GM18498 (cell line): ENCODE measurements at regions not wholly inside any gene's neighbourhood (a gene's known extent, or its start where the extent isn't known, plus 50 kb on each side); places are given as distances from the start of the nearest gene placed in this dataset.

ENCODE experiments used
- ATAC-seq: cut with Tn5 transposase; IDR thresholded peaks from one replicate; pipeline ENCODE4 v1.9.1; 2021; ENCODE audit warnings: mild to moderate bottlenecking, moderate library complexity; ENCODE audit not compliant: unreplicated experiment

DNA sequence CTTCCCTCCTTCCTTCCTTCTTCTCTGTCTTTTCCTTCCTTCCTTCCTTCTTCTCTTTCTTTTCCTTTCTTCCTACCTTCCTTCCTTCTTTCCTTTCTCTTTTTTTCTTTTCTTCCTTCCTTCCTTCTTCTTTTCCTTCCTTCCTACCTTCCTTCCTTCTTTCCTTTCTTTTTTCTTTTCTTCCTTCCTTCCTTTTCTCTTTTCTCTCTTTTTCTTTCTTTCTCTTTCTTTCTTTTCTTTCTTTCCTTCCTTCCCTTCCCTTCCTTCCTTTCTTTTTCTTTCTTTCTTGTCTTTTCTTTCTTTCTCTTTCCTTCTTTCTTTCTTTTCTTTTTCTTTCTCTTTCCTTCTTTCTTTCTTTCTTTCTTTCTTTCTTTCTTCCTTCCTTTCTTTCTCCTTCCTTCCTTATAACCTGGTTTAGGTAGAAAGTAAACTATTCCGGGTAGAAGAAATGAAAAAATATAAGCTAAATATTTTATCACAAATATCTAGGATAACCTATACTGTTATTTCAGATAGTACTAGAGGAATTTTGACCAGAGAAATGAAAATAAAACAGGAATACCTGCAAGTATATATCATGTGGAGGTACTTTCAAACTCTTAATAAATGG is 1741.8 kb upstream of the CDH9 start:
- ATAC-seq: no peak

GRCh38 chr5:28779161-28779754 is 1740.9 kb upstream of the CDH9 start:
- no peak for ATAC-seq

- ATAC-seq: no peak
Measured at GRCh38 chr5:28770307-28770706, 1731.9 kb upstream of the CDH9 start.

DNA sequence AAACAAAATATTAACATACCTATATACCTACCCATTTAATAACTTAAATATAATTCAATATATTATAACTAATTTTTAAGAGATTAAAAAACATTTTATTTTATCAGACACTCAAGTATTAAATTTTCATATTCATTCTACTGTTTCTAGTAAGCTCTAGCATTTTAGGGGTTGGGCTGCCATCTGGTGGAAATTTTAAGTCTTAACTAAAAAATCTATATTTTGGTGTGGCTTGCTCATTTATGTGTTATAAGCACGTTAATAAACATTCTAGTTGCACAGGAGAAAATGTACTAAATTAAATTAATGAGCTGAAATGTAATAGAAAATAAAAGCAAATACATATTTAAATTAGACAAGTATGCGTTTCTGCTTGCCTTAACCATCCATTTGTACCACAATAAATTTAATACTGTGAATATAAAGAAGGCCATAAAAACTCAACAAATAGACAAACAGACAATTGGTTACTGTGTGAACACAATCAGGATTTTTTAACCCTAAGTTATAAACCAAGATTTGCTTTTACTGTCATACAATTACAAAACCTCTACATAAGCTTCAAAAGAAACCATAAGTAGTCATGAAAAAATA is 1728.3 kb upstream of the CDH9 start:
- ATAC-seq: no peak

DNA sequence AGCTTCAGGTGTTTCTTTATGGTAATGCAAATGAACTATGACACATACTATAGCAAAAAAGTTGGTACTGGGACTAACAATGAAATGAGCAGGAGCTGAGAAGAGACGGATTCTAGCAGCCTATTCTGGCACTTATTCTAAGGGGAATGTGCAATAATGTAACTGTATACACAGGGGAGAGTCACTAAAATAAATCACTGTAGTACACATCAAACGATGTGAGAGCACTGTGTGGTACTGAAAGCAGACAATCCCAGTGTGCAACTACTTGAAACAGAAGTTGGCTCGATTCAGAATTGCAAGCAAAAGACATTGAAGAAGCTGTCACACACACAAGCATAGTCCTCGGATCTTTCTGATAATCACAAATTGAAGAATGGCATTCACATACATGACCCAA is 1713.0 kb upstream of the CDH9 start:
- ATAC-seq: no peak

DNA sequence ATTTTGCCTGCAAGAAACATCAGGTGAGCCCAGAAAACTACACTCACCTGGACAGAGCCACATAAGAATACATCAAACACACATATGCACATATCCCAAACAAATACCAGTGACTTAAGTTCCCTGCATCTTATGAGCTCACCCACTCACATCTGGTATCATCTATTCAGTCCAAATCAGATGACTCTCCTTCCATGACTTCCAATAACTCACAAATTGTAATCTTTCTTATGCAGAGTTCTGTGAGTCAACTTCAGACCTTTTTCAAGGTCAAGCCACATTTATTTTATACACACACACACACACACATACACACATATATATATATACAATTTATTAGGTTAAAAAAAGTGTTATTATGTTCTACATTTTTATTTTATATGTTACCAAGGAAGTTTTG is 1711.9 kb upstream of the CDH9 start:
- no peak for ATAC-seq

GRCh38 chr5:28748446-28748845 is 1710.1 kb upstream of the CDH9 start:
- no peak for ATAC-seq

DNA sequence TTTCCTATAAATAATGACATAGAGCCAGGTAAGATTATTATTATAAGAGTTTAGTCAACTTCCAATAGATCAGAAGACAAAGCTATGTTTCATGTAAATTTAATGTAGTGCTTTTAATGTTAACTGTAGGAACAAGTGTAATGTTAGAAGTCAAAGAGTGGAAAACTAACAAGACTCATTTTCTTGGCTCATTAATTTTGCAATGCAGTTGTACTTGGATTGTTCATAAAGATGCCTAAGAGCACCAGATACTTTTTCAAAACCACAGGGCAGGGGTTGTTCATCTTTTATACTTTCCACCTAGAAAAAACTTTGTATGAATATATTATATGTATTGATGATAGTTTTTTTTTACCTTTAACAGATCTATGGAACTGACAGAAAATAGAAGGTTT is 1705.3 kb upstream of the CDH9 start:
- no peak for ATAC-seq

- ATAC-seq: no peak
Measured at GRCh38 chr5:28743025-28743715, 1704.8 kb upstream of the CDH9 start.

DNA sequence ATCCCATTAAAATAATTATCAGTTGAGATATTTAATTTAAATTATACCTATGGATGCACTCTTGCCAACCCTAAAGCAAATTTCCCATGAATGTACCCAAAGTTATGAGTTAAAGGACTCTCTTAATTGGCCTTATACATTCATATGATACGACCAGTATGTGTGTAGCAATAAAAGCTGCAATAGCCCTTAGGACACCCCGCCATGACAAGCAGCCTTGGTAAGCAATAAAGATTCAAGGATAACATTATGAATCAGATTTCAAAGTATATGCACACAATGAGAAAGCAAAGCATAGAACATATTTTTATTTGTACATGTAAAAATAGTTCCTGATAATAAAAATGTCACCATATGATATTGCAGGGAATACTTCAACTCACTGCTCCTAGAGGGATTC is 1699.3 kb upstream of the CDH9 start:
- ATAC-seq: no peak

- no peak for ATAC-seq
Measured at GRCh38 chr5:28737222-28737621, 1698.8 kb upstream of the CDH9 start.

DNA sequence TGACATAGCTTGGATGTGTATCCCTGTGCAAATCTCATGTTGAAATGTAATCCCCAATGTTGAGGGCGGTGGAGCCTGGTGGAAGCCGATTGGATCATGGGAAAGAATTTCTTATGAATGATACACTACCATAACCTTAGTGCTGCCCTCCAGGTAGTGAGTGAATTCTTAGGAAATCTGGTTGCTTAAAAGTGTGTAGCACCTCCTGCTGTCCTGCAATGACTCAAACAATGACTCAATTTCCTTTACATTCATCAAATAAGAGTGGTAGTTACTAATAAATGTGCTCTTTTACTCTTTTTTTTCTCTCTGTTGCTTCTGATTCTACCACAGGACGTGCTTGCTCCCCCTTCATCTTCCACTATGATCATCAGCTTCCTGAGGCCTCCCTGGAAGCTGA is 1696.0 kb upstream of the CDH9 start:
- no peak for ATAC-seq

- ATAC-seq: no peak
Measured at GRCh38 chr5:28729067-28729466, 1690.7 kb upstream of the CDH9 start.

DNA sequence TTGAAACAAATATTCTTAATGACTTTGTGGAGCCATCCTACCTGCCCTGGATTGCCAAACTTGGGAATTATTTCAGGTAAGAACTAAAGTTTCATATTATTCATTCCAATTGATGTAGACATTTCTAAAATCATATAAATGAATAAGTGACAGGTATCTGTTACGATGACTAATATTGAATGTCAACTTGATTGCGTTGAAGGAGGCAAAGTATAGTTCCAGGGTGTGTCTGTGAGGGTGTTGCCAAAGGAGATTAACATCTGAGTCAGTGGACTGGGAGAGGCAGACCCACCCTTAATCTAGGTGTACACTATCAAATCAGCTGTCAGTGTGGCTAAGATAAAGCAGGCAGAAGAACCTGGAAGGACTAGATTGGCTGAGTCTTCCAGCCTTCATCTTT is 1688.4 kb upstream of the CDH9 start:
- no peak for ATAC-seq

DNA sequence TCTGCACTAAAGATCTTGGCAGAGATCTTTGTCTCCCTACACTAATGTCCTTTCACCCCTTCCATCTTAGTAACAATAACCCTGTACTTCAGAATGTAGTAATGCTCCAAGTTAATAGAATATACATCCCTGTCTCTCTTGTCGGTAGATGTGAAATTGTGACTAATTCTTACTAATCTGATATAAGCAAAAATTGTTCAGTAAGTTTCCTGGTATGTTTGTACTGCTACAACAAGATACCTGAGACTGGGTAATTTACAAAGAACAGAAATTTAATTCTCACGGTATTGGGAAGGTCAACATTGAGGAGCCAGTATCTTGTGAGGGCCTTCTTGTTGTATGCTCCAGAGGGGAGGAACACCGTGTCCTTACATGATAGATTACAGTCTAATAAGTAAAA is 1686.6 kb upstream of the CDH9 start:
- ATAC-seq: no peak

DNA sequence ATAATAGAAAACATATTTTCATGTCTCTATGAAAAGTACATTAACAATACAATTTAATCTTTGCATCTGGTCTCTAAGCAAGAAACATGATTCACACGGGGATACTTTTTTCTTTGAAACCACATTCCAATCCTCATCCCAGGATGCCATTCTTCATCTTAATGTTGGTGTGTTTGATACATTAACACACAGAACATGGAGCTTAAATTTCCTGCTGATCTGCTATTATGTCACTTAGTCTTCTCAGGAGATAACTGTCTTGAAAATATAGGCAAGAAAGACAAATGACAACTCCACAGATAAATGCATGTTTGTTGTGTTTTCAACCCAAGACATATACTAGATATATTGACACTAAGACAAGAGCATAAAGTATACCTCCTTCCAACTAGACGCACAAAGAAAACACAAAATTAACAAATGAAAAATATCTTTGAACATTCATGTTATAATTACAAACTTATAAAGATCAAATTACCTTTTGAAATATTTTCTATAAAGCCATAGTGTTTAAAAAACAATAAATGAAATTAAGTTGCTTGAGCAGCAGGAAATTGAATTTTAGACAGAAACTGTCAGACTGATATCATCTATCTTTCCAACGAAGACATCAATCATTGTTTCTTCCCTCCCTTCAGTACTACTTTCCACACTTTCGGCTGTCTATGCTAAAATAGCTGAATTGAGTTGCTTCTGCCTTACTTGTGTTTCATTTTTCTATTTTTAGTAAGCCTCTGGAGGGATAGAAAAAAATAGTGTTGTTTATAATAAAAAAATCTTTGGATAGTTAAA is 1676.7 kb upstream of the CDH9 start:
- no peak for ATAC-seq

GRCh38 chr5:28710360-28710759 is 1672.0 kb upstream of the CDH9 start:
- no peak for ATAC-seq

DNA sequence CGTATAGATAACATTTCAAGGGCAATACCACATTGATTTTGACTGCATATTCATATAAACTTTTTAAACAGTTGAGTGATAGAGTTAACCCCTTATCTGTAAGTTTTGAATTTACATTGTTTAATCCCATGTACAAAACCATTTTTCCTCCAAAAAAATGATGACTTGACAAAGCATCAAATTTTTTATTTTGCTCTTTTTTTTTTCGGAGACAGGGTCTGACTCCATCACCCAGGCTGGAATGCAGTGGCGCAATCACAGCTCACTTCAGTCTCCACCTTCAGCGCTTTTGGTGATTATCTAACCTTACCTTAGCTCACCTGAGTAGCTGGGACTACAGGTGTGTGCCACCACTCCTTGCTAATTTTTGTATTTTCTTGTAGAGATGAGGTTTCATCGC is 1670.1 kb upstream of the CDH9 start:
- ATAC-seq: no peak

GRCh38 chr5:28707706-28708105 is 1669.3 kb upstream of the CDH9 start:
- no peak for ATAC-seq

DNA sequence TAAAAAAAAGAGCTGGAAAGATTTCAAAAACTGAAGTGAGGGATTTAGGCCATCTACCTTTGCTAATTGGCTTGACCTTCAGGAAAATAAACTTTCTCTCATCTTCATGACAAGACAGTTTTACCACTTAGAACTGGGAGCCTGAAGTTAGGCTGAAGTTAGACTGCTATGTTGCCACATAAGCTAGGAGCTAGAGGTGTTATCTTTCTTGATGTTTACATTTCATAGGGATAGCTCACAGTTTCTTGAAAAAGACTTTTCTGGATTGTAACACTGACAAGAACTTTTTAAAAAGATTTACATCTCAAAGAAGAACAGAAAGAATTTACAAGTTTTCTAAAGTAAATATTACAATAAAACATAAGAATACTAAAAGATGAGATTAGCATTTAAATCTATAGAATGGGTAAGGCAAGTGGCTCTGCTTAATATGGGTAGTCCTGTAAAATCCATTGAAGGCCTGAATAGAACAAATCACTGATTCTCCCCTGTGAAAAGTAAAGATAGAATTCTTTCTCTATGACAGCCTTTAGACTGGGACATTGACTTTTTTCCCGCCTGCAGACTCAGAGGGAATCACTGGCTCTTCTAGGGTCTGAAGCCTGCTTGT is 1665.4 kb upstream of the CDH9 start:
- ATAC-seq: no peak

GRCh38 chr5:28691526-28691925 is 1653.1 kb upstream of the CDH9 start:
- ATAC-seq: no peak
